Activated T-cell treated with anti-CD3 and anti-CD28 coated beads for 24 hours (primary cell): ENCODE measurements at regions not wholly inside any gene's neighbourhood (a gene's known extent, or its start where the extent isn't known, plus 50 kb on each side); places are given as distances from the start of the nearest gene placed in this dataset.
"Not testable (repeated sequence)": the region's sequence is repeated elsewhere in the genome, so short reads cannot be mapped to it uniquely, and the experiment has no call there.

Experiments used
- DNase-seq: peaks from one replicate; pipeline ENCODE4 v3.0.0-alpha.2; 2020; ENCODE audit warnings: low read depth

DNA sequence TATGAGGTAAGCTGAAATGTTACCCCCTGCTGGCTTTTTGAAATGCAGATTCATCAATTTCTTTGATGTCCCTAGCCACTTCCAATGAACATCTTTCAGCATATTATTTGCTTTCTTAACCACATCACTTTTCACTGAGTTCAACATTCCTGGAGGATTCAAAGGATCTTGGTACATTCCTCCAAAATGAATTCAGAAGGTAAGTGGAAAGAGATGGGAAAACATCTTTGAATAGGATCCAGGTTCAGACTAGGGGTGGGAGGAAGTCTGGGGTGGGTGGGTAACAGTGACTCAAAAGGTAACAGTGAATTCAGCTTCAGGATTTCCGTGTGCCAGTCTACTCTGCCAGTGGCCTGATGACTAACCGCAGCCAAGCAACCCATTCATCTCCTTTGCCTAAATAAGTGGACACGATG, 180.7 kb downstream of the ZC3H11B start:
- no peak for DNase-seq

DNA sequence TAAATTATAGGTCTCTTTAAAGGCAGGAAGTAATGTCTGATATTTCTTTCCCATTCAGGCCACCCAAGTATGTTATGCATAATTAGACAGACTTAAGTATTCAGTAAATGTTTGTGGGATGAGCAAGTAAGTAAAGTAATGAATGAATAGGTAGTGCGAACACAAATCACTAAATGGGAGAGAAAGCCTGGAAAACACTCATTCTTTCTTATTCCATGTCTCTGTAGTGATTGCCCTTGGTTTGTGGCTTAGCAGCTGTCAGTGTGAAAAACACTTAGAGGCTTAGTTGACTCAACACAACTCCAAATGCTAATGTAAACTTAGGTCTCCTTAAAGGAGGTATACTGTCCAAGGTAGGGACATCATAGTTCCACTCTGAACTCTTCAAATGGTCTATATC, 182.5 kb downstream of the ZC3H11B start:
- DNase-seq: no peak

DNA sequence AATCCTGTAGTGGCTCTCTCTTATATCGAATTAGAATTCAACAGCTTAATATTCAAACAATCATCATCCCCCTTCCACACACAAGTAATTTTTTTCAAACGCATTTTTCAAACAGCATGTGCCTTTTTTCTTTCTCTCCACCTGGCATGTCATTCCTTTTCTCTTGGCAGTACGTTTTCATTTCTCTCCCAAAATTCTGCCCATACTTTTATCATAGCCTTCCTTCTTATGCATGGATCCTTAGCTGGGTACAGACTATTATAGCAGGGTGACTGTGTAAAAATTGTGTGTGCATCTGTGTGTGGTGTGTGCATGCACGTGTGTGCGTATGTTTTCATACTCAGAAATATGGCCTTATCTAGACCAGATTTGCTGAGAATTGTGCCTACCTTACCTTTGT, 184.3 kb downstream of the ZC3H11B start:
- DNase-seq: no peak

DNA sequence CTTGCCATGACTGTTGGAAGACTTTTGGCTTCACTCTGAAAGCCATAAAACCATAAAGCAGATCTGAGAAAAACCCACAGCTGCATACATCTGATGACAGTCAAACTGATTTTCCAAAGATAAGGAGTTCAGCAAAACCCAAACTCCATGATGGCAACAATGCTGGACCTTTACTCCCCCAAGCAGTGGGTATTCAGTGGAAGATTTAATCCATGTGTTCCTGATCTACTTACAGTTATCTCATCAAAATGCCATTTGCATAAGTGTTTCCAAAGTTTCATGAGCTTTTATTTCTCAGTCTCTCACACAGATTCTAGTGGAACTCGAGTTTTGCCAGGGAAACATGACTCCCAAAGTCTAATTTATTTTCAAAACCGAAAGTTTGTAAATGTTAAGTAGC, 184.9 kb downstream of the ZC3H11B start:
- DNase-seq: no peak

DNA sequence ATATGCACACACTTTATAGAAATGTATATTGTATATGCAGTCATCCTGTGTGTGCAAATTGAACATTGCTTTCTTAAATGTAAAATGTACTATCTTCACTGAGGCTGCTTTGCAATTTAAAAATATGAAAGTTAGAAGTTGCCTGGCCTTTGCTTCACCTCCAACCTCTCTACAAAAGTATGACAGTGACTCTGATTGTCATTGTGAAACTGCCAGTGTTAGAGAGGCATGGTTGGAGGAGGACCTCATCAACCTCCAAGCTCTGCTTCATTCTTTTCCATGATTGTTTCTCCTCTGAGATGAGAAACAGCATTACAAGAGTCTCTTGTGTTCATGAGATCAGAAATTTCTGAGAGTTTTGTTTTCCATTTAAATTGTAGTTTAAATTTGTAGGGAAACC, 185.5 kb downstream of the ZC3H11B start:
- DNase-seq: no peak

DNA sequence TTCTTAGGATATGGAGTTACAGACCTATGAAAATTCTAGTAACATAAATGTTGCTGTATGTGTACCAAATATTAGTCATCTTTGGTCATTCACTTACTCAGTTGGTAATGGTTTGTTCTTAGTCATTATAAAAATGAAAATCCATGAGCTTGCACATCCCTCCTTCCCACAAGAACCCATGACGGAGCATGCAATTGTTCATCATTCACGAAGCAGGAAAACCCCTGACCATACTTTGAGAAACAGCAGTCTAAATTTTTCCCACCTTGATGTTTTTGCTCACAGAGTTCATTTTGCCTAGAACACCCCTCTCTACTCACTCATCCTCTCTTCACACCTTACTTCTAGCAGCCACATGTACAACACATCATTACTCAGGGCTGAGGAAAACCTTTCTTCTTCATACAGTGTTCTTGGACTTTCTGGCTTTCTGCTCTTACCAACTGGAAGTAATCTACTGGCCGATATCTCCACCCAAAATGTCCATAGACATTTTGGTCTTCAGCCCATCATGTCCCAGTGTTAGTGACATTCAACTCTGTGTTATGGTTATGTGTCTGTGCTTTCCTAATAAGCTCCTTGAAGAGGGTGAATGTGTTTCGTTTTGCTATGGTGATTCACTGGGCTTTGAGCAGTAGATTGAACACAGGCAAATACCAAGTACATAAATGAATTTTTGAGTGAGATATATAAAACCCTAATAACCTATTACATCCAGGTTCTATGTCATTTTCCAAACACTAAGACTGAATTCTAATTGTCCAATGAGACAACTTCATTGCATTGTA, 189.9 kb downstream of the ZC3H11B start:
- DNase-seq: no peak

DNA sequence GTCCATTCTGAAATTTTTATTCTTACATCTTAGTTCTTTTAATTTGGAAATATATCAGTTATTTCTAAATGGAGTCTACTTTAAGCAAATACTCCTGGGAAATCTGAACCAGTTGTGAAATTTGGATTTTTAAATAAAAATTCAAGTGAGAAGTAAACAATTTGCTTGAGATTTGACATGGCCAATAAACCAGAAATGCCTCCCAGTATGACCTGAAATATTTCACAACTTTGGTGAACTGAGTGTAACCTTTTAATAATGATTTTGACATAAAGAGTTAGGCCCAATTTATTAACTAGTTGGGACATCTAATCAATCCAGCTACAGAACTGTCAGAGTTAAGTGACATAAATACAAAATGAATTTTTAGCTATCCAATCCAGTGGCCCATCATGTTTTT, 192.0 kb downstream of the ZC3H11B start:
- no peak for DNase-seq

DNA sequence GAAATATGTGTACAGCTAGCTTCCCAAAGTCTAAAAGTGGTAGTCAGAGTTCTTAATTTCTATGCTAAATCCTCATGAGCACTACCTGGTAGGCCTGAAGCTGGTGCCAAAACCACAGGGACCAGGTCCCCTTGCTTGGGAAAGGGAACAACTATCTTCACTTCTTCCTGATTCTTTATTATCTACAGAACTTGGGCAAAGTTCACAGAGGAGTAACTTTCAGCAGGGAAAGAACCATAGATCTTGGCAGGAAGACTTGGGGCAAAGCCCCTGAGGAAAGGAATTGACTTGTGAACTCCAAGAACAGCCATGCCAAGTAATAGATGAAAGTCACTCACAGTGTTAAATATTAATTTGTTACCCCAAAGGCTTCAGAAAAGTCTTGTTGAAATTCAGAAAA, 193.0 kb downstream of the ZC3H11B start:
- DNase-seq: no peak

DNA sequence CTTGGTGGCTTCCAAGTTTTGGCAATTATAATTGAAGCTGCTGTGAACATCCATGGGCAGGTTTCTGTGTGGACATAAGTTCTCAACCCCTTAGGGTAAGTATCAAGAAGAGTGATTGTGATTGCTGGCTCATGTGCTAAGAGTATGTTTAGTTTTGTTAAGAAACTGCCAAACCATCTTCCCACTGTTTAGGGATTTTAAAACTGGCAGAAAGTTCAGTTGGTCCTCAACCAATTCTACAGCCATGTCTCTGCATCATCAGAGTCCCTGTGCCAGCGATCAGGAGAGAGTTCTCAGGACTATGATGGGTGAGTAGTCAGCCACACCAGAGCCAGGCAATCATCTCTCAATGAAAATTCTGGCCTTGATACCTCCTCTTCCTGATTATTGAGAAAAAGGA, 193.8 kb downstream of the ZC3H11B start:
- no peak for DNase-seq

DNA sequence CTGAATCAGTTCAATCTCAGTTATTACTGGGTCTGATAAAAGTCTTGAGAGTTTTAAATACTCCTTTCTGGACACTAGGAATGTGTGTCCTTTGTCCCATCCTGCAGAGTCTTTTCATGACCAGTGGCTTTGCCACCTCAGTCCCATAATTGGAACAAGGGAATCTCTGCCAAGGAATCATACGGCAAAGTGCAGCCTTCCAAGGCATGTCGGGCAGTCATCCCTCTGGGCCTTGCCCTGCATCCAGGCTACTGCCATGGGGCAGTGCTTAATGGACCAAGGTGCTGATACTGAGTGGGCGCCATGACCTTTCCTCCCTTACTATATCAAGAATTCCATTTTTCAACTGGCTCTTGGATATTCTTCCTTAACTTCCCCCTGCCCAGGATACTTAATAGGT, 195.3 kb downstream of the ZC3H11B start:
- no peak for DNase-seq

DNA sequence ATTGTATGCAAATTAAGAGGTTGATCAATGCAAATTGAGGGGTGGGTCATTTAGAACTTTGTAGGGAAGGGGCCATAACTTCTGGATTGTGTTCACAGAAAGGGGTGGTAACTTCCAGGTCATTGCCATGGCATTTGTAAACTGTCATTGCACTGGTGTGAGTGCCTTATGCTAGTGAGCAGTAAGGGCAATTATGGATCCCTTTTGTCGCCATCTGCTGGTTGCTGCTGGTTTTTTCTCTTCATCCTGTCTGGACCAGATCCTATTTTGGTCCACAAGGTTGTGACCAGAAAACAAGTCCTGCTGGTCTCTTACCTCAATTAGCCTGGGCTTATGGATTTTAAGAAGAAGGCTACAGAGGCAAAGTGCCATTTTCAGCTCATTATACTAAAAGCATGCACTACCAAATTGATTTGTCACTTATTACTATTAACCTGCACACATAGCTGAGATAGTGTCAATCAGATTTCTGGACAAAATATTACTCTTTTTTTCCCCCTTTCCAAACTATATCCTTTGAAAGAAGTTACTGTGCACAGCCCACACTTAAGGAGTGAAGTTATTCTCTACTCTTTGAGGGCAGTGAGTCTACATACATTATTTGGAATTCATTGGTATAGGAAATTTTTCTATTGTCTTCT, 196.2 kb downstream of the ZC3H11B start:
- peak; percentile 26 for DNase-seq

DNA sequence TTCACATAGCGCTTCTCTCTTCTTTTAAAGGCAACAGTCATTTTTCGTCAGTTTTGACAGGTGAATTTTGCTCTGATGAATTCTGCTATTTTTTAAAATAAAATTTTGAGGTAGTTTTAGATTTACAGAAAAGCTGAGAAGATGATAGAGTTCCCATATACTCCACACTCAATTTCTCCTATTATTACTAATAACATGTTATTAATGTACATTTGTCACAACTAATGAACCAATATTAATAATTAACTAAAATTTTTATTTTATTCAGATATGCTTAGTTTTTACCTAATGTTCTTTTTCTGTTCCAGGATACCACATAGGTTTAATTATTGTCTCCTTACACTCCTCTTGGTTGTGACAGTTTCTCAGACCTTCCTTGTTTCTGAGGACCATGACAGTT, 197.0 kb downstream of the ZC3H11B start:
- DNase-seq: no peak

DNA sequence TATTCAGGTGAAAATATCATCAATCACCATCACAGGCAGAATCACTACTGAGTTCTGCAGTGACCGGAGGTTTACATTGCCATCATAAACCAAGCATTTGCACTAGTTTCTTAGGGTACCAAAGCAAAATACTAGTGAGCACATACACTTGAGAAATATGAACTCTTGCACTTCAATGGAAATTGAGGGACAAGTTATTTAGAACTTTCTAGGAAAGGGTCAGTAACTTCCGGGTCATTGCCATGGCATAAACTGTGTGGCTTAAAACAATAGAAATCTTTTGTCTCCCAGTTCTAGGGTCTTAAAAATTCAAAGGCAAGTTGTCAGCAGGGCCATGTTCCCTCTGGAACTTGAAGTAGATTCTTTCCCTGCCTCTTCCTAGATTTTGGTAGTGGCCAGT, 197.5 kb downstream of the ZC3H11B start:
- no peak for DNase-seq

DNA sequence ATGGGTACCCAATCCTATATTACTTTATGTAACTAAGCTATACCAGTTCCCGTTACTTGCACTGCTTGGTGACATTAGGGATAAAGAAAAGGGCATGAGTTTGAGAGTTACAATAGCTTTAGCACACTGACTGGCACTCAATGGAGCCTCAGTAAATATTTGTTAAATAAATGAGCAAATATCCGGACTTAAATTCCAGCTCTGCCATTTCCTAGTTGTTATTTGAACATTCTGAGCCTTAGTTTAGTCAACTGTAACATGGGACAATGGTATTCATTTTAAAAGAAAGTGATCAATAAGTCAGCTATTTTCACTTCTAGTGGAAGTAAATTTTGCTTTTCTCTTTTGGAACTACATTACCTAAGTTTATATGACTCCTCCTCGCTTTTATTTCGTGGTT, 198.7 kb downstream of the ZC3H11B start:
- no peak for DNase-seq

DNA sequence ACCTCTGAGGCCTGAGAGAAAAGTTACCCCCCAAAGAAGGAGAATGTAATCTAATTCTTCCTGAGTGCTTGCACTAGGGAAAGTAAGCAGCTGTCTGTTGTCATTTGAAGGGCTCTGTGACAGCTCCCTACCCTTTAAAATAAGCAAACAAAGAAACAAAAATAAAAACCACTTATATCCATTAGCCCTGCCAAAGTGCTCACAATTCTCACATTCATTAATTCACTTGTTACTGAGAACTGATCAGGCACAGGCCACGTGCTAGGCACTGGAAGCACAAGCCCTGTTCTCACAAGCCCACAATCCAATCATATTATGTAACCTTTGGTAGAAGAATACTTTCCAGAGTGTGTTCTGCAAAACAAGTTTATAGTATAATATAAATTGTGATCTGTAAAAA, 199.4 kb downstream of the ZC3H11B start:
- no peak for DNase-seq

DNA sequence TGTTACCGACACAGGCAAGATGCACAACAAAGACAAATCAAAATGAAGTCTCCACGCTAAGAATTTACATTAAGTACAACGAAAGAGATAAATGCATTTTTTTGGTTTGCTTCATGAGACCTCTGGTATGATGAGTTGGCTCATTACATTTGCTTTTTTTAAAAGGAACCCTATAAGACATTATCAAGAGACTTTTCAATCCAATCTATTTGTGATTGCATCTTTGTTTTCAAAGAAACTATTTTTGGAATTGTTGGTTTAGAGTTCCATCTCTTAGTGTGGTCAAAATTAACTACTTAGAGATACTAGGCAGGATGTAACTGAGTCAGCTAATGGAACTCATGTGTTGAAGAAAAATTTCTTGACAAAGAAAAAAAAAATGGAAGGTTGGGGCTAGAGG, 200.1 kb downstream of the ZC3H11B start:
- DNase-seq: no peak

DNA sequence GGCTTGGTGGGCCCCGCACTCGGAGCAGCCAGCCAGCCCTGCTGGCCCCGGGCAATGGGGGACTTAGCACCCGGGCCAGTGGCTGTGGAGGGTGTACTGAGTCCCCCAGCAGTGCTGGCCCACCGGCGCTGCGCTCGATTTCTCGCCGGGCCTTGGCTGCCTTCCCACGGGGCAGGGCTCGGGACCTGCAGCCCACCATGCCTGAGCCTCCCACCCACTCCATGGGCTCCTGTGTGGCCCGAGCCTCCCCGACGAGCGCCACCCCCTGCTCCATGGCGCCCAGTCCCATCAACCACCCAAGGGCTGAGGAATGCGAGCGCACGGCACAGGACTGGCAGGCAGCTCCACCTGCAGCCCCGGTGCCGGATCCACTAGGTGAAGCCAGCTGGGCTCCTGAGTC, 202.2 kb downstream of the ZC3H11B start:
- not testable (repeated sequence) for DNase-seq

DNA sequence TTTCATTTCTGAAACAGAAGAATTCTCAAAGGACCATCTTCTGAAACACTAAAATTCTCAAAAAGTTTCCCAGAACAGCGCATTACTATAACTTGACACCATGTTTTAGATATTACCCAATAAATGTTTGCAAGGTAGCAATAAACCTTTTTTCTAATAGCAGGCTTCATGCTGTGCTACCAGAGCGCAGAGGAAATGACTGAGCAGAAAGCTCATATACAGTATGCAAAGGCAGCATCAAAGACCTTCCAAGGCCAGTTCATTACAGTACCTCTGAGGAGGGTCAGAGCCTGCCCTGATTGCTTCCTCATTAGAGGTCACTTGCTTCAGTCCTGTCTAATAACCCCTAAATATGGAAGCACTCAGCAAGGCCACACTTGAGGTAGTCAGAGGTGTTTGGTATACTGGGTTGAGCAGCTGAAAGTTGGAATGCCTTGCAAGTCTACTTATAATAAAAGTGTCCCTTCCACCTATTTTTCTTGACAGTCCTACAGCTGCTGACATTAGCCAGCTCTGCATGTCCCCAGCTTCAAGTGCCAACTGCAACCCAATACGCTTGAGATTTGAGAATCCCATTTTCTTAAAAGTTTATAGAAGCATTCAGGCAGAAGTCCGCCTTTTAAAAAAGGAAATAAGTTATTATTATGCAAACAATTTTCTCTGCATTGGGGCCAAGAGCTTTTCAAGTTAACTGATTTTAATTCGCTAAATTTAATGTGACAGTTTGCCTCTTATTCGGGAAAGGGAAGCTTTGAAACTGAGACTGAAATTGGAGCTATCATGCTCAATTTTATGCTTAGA, 207.2 kb downstream of the ZC3H11B start:
- no peak for DNase-seq

DNA sequence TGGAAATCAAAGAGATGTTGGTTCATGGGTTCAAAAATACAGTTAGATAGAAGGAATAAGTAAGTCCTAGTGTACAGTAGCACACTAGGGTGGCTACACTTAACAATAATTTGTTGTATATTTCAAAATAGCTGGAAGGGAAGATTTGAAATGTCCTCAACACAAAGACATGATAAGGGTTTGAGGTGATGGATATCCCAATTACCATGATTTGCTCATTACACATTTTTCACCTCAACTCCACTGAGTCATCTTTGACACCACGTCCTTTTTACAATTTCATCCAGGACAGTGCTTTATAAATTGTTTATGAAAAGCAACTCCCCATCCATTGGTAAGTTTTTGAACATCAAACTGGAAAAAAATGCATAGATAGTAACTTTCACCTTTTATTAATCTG, 208.3 kb downstream of the ZC3H11B start:
- no peak for DNase-seq

DNA sequence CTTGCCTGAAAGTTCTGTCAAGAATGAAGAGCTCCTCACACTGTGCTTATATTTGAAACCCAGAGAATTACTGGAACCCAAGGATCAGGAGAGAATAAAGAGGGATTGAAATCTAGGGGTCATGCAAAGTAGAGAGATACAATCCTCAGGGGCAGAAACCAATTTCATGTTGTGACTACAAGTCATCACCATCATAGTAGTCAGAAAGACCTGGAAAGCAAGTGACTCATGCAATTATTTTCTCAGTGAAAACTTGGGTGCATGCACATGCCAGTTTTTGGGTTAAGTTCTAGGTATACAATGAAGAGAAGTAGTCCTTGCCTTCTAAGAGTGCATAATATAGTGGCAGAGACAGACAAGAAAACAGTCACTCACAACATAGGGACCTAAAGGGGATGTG, 210.0 kb downstream of the ZC3H11B start:
- no peak for DNase-seq

DNA sequence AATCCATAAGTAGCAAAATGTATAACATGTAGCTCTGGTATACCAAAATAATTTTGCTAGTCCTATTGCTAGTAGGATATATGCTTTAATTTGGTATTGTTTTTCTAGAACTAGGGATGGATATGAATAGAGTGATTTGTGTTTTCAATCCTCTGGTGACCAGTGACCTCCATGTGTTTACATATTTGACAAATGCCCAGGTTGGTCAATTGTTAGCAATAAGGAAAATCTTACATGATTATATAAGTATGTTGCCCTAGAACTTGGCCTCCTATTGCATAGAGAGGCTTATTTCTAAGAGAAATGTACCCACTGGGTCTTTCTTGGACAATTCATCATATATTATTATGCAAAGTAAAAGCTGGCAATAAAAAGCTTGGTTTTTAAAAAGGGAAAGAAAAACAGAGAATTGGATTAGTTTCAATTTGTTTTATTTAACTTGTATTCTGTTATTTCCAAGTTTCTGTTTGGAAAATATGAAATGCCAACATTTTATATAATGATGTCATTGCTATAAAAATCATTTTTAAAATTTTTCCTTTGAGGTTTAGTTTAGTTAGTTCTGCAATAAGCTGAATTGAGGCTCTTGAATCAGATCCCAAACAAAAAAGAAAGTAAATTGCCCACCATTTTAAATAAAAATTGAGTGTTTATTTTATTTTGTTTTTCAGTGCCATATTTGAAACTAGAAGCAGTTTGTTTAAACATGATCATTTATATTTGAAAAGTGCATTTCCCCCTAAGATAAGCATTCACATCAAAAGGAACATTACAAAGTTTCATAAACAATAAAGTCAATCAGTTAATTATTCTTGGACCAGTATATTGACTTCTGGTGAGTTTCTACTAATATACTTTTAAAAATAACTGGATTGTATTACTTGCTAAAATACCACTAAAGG, 210.9 kb downstream of the ZC3H11B start:
- no peak for DNase-seq

DNA sequence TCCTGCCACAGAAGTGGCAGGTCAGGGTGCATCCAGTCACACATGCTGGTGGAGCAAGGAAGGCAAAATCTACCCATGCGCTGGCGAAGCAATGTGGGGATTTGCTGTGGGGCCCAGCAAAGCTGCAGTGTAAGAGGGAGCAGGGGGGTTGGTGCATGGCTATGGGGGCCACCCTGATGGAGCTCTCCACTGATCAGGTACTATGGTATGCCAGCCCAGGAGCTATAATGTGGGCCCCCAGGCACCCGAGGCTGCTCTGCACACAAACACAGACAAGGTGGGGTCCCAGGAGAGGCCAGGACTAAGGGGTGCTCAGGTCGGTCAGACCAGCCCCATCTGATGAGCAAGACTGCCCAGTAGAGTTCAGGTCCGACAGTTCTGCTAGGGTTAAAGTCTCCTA, 213.5 kb downstream of the ZC3H11B start:
- DNase-seq: no peak
